Lung (tissue), 11 donors: ENCODE measurements at regions not wholly inside any gene's neighbourhood (a gene's known extent, or its start where the extent isn't known, plus 50 kb on each side); places are given as distances from the start of the nearest gene placed in this dataset.
A peak's percentile ranks its signal among the peaks of the same experiment; 100 is the strongest.

Experiments used
- ATAC-seq: fragments of 200-7000 bp; cut with Tn5 transposase; one replicate; pipeline ENCODE4 v1.9.1; 2020; ENCODE audit warnings: moderate number of reproducible peaks; ENCODE audit not compliant: insufficient read depth, low FRiP score
- DNase-seq, 3 donors: peaks; one replicate each; pipeline ENCODE4 v3.0.0-alpha.2; 2013 to 2017
- H3K27ac ChIP-seq, 2 donors: one replicate each; pipeline ENCODE4 v1.5.1; 2013; ENCODE audit warnings: mild to moderate bottlenecking in 2 of 2, moderate library complexity in 2 of 2, control low read depth in 1 of 2, inconsistent platforms in 1 of 2, low read depth in 1 of 2, low read length in 1 of 2
- H3K27me3 ChIP-seq, 3 donors: one replicate each; pipeline ENCODE4 v1.5.1; 2013; ENCODE audit warnings: low read length in 2 of 3; ENCODE audit not compliant: control insufficient read depth in 3 of 3, insufficient read depth in 3 of 3
- H3K36me3 ChIP-seq, 4 donors: one replicate each; pipeline ENCODE4 v1.5.1; 2013; ENCODE audit warnings: low read length in 4 of 4, mild to moderate bottlenecking in 1 of 4, moderate library complexity in 1 of 4; ENCODE audit not compliant: control insufficient read depth in 4 of 4, insufficient read depth in 4 of 4
- H3K4me1 ChIP-seq, 5 donors: one replicate each; pipeline ENCODE4 v1.5.1; 2013; ENCODE audit warnings: low read length in 5 of 5, mild to moderate bottlenecking in 2 of 5, moderate library complexity in 1 of 5; ENCODE audit not compliant: control insufficient read depth in 5 of 5, insufficient read depth in 5 of 5
- H3K4me3 ChIP-seq: one replicate; pipeline ENCODE4 v1.5.1; 2013; ENCODE audit warnings: mild to moderate bottlenecking, control low read depth, moderate library complexity
- H3K9ac ChIP-seq, 2 donors: one replicate each; pipeline ENCODE4 v1.5.1; 2013; ENCODE audit warnings: low read length in 2 of 2, control low read depth in 1 of 2; ENCODE audit not compliant: insufficient read depth in 1 of 2
- H3K9me3 ChIP-seq, 4 donors: one replicate each; pipeline ENCODE4 v1.5.1; 2013; ENCODE audit warnings: low read length in 3 of 4, mild to moderate bottlenecking in 1 of 4, moderate library complexity in 1 of 4; ENCODE audit not compliant: control insufficient read depth in 4 of 4, insufficient read depth in 3 of 4
- CTCF ChIP-seq: IDR thresholded peaks from 2 replicates; pipeline ENCODE4 v1.5.1; 2012; ENCODE audit warnings: mild to moderate bottlenecking; ENCODE audit errors: control extremely low read depth, extremely low read depth
- WGBS, 2 donors: extraction: QIAGEN DNeasy Blood & Tissue Kit; methylation state at CpG; one replicate each; pipeline ENCODE4 v1.1.7; 2013; 5-methylcytosine and 5-hydroxymethylcytosine counted together
- donor health status: control.
- donor health status: control.
- donor health status: Bipolar disorder and iron deficiency.
- donor health status: healthy.
- donor health status: DM: yes; HTN: yes; CAD: no.

GRCh38 chr7:136087881-136088280 is 110.7 kb upstream of the MTPN start:
- no peaks in the 10 kb centered on the region for H3K9me3 ChIP-seq
- ATAC-seq (no peak), DNase-seq (no peak)
- H3K4me1 ChIP-seq = no peaks in the 10 kb centered on the region
- no peak overlapping the region for H3K27ac ChIP-seq
- no peaks in the 10 kb centered on the region for H3K36me3 ChIP-seq
- no peak overlapping the region for H3K9ac ChIP-seq
- H3K4me3 ChIP-seq = no peak overlapping the region
- WGBS, 2 donors = 90 to 91% methylated on average over 1 of the region's 1 CpG
- H3K27me3 ChIP-seq = no peaks in the 10 kb centered on the region
- no peak for TF ChIP-seq CTCF

- Histone ChIP-seq H3K27me3 (no peaks in the 10 kb centered on the region), H3K36me3 (no peaks in the 10 kb centered on the region), H3K4me1 (no peaks in the 10 kb centered on the region), H3K27ac (no peak overlapping the region), H3K9ac (peak overlapping the region in 1 of 2 donors; percentile 73), H3K4me3 (no peak overlapping the region), H3K9me3 (no peaks in the 10 kb centered on the region)
- DNase-seq (peak; percentile 61 to 93 (median 92)), ATAC-seq (peak; percentile 96)
- TF ChIP-seq CTCF = no peak
- 39 to 69% methylated on average over 3 of the region's 3 CpGs for WGBS, 2 donors
Observed at GRCh38 chr7:136086712-136087111, 109.6 kb upstream of the MTPN start.

DNA sequence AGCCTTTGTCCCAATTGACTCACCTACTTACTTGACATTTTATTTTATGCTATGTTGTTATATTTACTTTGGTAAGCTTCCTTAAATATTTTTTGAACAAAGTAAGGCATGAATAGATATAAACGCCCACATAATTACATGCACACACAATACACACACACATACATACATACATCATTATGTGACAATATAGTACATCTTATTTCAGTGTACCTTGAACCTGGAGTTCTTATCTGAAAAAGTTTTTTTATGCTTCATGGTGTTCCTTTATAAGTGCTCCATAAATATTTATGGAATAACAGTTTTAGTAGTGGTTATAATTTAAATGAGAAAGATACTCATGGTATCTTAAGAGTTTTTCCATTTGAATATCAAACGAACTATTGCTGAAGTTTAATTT is 102.8 kb upstream of the MTPN start:
- no peak for ATAC-seq
- TF ChIP-seq CTCF = no peak
- Histone ChIP-seq H3K9ac (no peak overlapping the region), H3K4me3 (no peak overlapping the region), H3K27ac (no peak overlapping the region), H3K4me1 (peaks cover 0 to 5% (median 0%) of the 10 kb centered on the region in 5 donors), H3K36me3 (no peaks in the 10 kb centered on the region), H3K9me3 (no peaks in the 10 kb centered on the region), H3K27me3 (no peaks in the 10 kb centered on the region)
- DNase-seq = no peak
- 83 to 91% methylated on average over 2 of the region's 2 CpGs for WGBS, 2 donors

DNA sequence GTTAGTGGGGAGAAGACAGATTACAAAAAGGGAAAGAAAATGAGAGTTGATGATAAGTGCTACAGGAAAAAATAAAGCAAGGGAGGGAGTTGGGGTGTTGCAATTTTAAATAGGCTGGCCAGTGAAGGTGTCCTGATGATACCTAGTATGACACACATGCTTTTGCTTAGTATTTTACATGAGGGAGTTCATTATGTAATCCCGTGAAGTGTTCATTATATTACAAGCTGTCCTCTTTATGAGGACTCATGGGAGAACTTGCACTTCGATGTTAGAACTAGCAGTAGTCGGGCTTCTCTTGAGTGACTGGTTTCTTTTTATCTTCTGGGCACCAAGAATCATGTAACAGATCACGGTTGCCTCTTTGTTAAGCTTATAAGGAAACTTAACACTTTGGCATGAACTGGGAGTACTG is 102.3 kb upstream of the MTPN start:
- TF ChIP-seq CTCF = no peak
- Histone ChIP-seq H3K9me3 (no peaks in the 10 kb centered on the region), H3K27me3 (no peaks in the 10 kb centered on the region), H3K27ac (no peak overlapping the region), H3K4me1 (peaks cover 0 to 5% (median 0%) of the 10 kb centered on the region in 5 donors), H3K4me3 (no peak overlapping the region), H3K9ac (no peak overlapping the region), H3K36me3 (no peaks in the 10 kb centered on the region)
- no peak for DNase-seq
- 74 to 87% methylated on average over 4 of the region's 4 CpGs for WGBS, 2 donors
- ATAC-seq = no peak
